AG09309 (cell line): ENCODE measurements at regions not wholly inside any gene's neighbourhood (a gene's known extent, or its start where the extent isn't known, plus 50 kb on each side); places are given as distances from the start of the nearest gene placed in this dataset.
"Not testable (repeated sequence)": the region's sequence is repeated elsewhere in the genome, so short reads cannot be mapped to it uniquely, and the experiment has no call there.

Source experiments
- DNase-seq: peaks from one replicate; pipeline ENCODE4 v3.0.0-alpha.2; 2010; ENCODE audit warnings: low read depth
- H3K4me3 ChIP-seq: 2 replicates; pipeline ENCODE4 v1.5.1; 2011; ENCODE audit warnings: mild to moderate bottlenecking, low read depth, low read length, moderate library complexity; ENCODE audit not compliant: control insufficient read depth
- TF ChIP-seq, protein P1 (sequence below): IDR thresholded peaks from 2 replicates; pipeline ENCODE4 v1.5.1; 2011; ENCODE audit warnings: mild to moderate bottlenecking, low read depth, low read length, inconsistent platforms; ENCODE audit not compliant: insufficient read depth, control insufficient read depth; ENCODE audit errors: missing control alignments

DNA sequence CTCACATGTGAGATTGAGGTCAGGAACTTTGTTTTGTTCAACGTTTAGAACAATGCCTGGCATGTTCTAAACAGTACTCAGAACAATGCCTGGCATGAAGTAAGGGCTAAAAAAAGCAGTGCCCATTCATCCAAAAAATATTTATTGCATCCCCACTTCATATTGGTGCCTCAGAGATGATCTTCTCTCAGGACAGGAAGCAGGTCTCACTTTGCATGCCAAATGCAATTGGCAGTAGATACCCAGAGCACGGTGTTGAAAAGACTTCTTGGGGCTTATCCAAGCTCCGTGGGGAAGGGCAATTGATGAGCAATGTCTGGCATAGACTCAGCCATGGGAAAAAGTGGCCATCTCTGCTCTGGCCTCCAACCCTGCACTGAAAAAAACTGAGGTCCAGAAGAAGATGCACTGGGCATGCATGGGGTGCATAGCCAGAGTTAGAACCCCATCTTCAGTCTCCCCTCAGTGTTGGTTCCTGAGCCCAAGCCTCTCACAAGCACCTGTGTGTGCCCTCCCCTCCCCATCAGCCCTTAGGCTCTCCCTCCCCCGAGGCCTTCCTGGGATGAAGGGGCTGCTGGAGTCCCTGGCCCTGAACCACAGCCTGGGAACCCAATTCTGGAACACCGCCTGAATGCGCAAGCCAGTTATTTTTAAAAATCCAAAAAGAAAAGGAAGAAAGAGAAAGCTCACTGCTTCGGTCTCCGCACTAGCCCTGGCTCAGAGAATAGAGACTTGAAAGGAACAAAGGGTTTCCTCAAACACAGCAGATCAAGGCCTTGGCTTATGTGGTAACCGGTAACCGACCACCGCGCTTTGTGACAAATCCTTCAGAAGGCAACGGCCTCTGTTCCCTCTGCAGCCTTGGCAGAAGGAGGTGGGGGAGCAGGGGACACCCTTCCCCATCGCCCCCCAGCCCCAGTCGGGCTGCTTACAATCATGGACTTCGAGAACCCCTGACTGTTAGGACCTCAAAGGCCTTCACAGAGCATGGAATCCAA is 78.5 kb upstream of the SIRPA start:
- H3K4me3 ChIP-seq: no peak overlapping the region
- TF ChIP-seq, protein P1, sequence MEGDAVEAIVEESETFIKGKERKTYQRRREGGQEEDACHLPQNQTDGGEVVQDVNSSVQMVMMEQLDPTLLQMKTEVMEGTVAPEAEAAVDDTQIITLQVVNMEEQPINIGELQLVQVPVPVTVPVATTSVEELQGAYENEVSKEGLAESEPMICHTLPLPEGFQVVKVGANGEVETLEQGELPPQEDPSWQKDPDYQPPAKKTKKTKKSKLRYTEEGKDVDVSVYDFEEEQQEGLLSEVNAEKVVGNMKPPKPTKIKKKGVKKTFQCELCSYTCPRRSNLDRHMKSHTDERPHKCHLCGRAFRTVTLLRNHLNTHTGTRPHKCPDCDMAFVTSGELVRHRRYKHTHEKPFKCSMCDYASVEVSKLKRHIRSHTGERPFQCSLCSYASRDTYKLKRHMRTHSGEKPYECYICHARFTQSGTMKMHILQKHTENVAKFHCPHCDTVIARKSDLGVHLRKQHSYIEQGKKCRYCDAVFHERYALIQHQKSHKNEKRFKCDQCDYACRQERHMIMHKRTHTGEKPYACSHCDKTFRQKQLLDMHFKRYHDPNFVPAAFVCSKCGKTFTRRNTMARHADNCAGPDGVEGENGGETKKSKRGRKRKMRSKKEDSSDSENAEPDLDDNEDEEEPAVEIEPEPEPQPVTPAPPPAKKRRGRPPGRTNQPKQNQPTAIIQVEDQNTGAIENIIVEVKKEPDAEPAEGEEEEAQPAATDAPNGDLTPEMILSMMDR: no peak
- DNase-seq: peak; percentile 90

DNA sequence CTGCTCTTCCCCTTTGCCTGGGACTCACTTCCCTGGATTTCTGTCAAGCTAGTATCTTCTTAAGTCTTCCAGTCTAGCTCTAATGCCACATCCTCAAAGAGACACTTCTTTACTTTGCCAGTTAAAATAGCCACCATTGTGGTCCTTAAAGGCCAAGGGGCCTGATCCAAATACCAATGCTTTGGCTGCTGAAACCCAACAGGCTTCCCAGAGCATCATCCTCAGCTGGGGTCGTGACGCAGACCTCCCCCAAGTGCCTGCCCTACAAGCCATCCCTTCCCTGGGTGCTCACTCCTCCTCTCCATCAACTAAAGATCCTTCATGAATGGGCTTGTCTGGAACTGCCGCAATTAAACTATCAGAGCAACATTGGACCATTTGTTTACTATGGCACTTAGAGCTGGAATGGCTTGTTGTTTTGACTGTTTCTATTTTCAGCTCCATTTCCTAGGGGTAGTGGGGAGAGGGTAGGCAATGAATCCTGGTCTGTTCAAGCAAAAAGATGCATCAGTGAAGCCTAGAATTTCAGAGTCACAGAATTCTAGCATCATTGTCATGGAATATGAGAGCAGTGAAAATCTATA is 79.6 kb upstream of the SIRPA start:
- H3K4me3 ChIP-seq: no peak overlapping the region
- no peak for DNase-seq
- TF ChIP-seq, protein P1: no peak

DNA sequence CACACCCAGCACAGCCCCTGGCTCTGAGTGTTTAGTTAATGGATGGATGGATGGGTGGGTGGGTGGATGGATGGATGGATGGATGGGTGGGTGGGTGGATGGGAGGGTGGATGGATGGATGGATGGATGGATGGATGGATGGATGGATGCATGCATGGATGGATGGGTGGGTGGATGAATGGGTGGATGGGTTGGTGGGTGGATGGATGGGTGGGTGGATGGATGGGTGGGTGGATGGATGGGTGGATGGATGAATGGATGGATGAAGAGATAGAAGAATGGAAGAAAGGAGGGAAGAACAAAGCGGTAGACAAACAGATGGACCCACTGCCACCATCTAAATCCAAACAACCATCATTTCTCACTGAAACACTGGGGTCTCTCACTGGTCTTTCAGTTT is 80.3 kb upstream of the SIRPA start:
- not testable (repeated sequence) for DNase-seq, H3K4me3 ChIP-seq

DNA sequence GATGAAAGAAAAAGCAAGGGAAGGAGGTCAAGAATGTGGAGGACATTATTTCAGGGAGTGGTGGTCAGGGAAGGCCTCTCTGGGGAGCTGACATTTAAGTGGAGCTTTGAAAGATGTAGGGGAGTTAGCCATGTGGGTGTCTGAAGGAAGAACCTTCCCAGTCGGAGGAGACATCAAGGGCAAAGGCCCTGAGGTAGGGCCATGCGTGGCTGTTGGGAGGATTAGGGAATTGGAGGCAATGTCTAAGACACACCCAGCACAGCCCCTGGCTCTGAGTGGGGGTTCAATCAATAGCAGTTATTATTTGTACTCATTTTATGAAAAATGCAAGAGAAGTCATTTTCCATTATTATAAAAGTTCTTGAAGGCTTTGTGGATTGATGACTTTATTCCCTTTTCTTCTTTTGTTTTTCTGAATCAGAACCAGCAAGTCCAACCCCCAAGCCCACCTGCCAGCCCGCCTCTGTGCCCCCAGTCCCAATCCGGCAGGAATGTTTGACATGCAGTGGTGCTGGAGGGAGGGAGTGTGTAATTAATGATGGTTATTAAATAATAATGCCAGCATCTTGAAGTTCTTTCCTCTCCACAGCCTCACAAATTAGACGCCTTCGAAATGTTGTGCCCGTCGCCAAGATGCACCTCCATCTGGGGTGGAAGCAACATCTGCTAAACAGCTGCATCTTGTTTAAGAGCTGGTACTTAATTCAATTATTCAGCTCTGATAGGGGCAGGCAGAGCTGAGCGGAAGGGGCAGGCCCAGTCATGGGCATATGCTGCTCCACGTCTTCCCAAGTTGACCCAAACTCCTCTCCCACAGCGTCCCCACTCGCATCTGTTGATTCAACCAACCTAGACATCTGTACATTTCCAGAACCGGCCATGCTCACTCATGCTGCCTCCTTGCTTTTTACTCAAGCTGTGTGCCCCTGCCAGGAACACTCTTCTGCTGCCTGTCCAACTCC is 81.3 kb upstream of the SIRPA start:
- TF ChIP-seq, protein P1: no peak
- DNase-seq: no peak

DNA sequence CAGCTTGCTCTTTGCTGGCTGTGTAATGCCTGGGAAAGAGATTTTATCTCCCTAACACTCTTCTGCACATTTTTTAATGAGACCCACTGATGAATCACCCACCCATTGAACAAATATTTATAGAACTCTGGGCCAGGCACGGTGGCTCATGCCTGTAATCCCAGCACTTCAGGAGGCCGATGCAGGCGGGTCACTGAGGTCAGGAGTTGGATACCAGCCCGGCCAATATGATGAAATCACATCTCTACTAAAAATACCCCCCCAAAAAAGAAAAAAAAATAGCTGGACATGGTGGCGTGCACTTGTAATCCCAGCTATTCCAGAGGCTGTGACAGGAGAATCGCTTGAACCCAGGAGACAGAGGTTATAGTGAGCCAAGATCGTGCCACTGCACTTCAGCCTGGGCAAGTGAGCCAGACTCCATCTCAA is 82.1 kb upstream of the SIRPA start:
- peak; percentile 86 for DNase-seq
- TF ChIP-seq, protein P1: no peak
- no peak overlapping the region for H3K4me3 ChIP-seq

More for the DNA sequence above, 81.3 kb upstream of the SIRPA start:
- no peak overlapping the region for H3K4me3 ChIP-seq

DNA sequence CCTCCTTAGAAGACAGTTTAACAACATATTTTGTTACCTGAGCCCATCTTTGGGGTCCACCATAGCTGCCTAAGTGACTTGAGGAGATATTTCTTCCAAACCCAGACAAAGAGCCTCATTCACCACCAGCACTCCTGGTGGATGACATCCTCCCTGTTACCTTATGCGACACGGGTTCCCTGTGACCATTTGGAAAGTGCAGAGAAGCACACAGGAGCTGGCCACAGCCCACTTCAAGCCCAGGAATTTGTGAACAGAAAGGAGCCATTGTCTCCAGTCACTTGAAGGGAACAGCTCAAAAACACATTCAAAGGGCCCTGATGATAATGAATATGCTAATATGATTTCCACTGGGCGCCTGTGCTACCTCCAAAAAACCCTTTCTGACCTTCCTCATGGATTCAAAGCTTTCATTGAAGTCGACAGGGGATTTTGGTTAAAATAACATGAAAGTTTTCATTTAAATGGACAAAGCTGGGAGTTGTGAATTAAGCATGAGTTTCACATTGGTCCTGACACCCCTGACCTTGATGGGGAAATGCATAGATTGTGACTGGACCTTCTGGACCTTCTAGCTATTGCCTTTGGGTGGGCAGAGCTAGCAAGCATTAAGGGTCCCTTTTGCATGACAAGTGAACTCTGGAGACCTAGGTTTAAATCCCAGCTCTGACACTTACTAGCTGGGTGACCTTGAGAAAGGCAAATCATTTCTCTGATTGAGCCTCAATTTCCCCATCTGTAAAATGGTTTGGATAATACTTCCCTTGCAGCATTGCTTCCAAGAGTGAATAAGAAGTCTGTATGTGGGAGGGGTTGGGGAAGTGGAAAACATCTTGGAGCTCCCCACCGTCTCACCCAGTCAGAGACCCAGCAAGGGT is 83.3 kb upstream of the SIRPA start:
- H3K4me3 ChIP-seq: no peak overlapping the region
- no peak for DNase-seq
- TF ChIP-seq, protein P1: no peak
